SJCRH30 (cell line): ENCODE measurements at regions not wholly inside any gene's neighbourhood (a gene's known extent, or its start where the extent isn't known, plus 50 kb on each side); places are given as distances from the start of the nearest gene placed in this dataset.

Source experiments
- DNase-seq, 2 experiments: peaks; one replicate each; pipeline ENCODE4 v3.0.0-alpha.2; 2015 to 2020
- H3K27ac ChIP-seq: fragments of 250-450 bp; sonication (Bioruptor Pico); 2 replicates; pipeline ENCODE4 v1.5.1; 2020; ENCODE audit warnings: mild to moderate bottlenecking, moderate library complexity
- H3K27me3 ChIP-seq: fragments of 250-450 bp; sonication (Bioruptor Pico); 2 replicates; pipeline ENCODE4 v1.5.1; 2020; ENCODE audit warnings: mild to moderate bottlenecking, moderate library complexity
- H3K36me3 ChIP-seq: fragments of 250-450 bp; sonication (Bioruptor Pico); 2 replicates; pipeline ENCODE4 v1.5.1; 2020; ENCODE audit warnings: mild to moderate bottlenecking, moderate library complexity
- H3K4me1 ChIP-seq: fragments of 250-450 bp; sonication (Bioruptor Pico); 2 replicates; pipeline ENCODE4 v1.5.1; 2020; ENCODE audit warnings: mild to moderate bottlenecking, moderate library complexity
- H3K4me3 ChIP-seq: fragments of 250-450 bp; sonication (Bioruptor Pico); 2 replicates; pipeline ENCODE4 v1.5.1; 2020; ENCODE audit warnings: mild to moderate bottlenecking, moderate library complexity
- H3K9me3 ChIP-seq: fragments of 250-450 bp; sonication (Bioruptor Pico); replicated peaks from 2 replicates; pipeline ENCODE4 v1.5.1; 2020; ENCODE audit warnings: mild to moderate bottlenecking, moderate library complexity

DNA sequence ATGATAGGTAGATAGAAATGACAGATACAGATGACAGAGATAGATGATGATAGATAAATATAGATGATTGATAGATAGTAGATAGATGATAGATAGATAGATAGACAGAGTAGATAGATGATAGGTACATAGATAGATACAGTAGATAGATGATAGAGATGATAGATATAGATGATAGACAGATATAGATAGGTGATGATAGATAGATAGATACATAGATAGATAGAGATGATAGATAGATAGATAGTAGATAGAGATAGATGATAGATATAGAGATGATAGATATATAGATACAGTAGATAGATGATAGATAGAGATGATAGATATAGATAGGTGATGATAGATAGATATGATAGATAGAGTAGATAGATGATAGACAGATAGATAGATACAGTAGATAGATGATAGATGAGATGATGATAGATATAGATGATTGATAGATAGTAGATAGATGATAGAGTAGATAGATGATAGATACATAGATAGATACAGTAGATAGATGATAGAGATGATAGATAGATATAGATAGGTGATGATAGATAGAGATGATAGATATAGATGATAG is 95.7 kb upstream of the SMIM23 start:
- no peaks in the 10 kb centered on the region for H3K27me3 ChIP-seq
- DNase-seq, result no peak
- H3K27ac ChIP-seq, result no peak overlapping the region
- H3K9me3 ChIP-seq, result no peaks in the 10 kb centered on the region
- no peaks in the 10 kb centered on the region for H3K36me3 ChIP-seq
- H3K4me1 ChIP-seq, result no peaks in the 10 kb centered on the region
- H3K4me3 ChIP-seq, result no peak overlapping the region

DNA sequence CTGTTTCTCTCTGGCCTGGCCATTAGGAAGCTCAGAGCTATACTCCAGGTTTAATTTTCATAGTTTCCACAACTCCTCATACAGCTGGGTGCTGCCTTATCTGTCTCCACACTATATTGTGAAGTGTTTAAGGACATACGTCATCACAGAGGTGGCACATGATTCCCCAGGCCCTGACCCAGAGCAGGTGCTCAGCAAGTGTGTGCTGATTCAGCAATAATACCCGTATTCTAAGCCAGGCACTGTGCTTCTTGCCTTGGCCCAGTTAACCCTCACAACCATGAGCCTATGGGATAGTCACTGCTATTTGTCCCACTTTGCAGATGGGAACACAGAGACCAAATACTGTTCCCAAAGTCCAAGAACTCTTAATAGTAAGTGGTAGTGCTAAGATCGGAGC is 93.5 kb upstream of the SMIM23 start:
- Histone ChIP-seq H3K36me3 (no peaks in the 10 kb centered on the region), H3K4me1 (no peaks in the 10 kb centered on the region), H3K4me3 (no peak overlapping the region), H3K9me3 (no peaks in the 10 kb centered on the region), H3K27me3 (no peaks in the 10 kb centered on the region), H3K27ac (no peak overlapping the region)
- no peak for DNase-seq

DNA sequence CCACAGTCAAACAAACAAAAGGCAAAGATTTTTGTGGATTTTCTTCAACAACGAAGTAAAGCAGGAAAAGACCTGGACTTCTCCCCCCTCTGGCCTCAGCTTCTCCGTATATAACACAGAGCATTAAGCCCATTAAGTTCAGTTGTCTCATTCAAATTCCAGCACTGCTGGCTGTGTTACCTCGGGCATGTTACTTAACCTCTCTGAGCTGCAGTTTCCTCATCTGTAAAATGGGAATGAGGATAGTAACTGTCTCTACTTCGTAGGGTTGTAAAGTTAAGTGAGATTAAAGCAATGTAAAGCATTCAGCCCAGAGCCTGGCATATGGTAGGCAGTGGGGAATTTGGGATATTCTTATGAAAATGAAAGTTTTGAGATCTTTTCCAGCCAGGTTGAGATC is 92.7 kb upstream of the SMIM23 start:
- Histone ChIP-seq H3K4me1 (no peaks in the 10 kb centered on the region), H3K36me3 (no peaks in the 10 kb centered on the region), H3K4me3 (no peak overlapping the region), H3K27me3 (no peaks in the 10 kb centered on the region), H3K27ac (no peak overlapping the region), H3K9me3 (no peaks in the 10 kb centered on the region)
- DNase-seq, result no peak

DNA sequence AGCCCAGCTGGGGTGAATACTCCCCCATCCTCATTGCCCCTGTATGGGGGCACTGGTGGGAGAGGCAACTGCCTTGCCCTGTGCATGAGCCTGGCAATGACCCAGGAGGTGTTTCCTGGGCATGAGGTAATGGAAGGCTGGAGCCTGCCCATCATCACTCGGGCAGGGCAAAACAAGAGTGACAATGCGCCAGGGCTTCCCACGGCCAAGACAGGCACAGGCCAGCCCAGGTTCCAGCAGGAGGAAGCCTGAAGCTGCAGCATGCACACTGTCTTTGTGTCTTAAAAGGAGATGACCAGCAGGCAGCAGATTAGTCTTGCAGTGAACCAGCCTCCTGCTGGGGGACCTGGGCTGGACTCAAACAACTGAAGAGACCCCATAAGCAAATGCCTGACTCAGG is 92.2 kb upstream of the SMIM23 start:
- H3K36me3 ChIP-seq, result no peaks in the 10 kb centered on the region
- no peak for DNase-seq
- H3K27ac ChIP-seq, result no peak overlapping the region
- no peaks in the 10 kb centered on the region for H3K4me1 ChIP-seq
- H3K9me3 ChIP-seq, result no peaks in the 10 kb centered on the region
- H3K27me3 ChIP-seq, result no peaks in the 10 kb centered on the region
- H3K4me3 ChIP-seq, result no peak overlapping the region

DNA sequence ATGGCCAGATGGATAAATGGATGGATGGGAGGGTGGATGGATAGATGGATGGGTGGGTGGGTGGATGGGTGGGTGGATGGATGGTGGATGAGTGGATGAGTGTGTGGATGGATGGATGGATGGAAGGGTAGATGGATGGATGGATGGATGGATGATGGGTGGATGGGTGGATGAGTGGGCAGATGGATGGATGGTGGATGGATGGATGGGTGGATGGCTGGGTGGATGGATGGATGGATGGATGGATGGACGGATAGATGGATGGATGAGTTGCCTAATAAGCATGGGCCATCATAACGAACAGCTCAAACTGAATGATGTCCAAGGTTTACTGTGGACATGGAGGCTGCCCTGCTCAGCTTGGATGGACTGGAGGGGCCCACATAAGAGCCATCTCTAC is 89.8 kb upstream of the SMIM23 start:
- Histone ChIP-seq H3K4me3 (no peak overlapping the region), H3K27me3 (no peaks in the 10 kb centered on the region), H3K27ac (no peak overlapping the region), H3K36me3 (no peaks in the 10 kb centered on the region), H3K9me3 (no peaks in the 10 kb centered on the region), H3K4me1 (no peaks in the 10 kb centered on the region)
- DNase-seq, result no peak

DNA sequence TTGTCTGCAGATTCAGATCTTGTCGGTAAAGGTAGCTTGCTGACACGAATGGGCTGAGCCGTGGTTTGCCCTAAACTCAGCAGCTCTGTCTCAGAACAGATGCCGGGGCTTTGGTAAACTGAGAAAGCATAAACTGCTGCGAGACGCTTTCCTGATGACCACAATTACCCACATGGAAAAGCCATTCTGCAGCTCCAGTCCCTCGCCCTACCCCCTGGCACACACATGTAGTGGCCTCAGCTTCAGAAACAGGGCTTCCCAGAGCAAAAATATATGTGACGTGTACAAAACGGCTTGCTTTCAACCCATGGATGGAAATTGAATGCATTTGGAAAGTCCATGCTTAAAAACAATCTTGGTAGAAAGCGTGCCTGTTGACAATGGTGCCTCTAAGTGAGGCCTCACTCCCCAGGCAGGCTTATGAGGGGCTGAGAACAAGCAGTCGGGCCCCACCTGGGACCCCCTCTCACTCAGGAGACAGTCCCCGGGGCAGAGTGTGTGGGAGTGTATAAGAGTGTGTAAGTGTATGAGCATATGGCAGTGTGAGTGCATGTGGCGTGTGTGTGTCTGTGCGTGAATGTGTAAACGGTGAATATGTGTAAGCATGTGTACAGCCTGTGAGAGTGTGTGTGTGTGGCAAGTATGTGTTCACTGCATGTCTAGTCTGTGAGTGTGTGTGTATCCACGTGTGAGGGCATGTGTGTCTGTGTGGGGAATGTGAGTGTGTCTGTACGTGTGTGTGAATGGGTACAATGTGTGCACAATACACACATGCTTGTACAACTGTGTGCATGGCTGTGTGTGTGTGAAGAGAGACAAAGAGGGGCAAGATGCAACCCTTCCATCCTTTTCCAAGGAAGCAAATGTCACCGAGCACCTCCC is 88.2 kb upstream of the SMIM23 start:
- H3K4me3 ChIP-seq, result no peak overlapping the region
- H3K4me1 ChIP-seq, result no peaks in the 10 kb centered on the region
- H3K9me3 ChIP-seq, result no peaks in the 10 kb centered on the region
- no peaks in the 10 kb centered on the region for H3K27me3 ChIP-seq
- H3K36me3 ChIP-seq, result no peaks in the 10 kb centered on the region
- DNase-seq, result no peak
- H3K27ac ChIP-seq, result no peak overlapping the region

DNA sequence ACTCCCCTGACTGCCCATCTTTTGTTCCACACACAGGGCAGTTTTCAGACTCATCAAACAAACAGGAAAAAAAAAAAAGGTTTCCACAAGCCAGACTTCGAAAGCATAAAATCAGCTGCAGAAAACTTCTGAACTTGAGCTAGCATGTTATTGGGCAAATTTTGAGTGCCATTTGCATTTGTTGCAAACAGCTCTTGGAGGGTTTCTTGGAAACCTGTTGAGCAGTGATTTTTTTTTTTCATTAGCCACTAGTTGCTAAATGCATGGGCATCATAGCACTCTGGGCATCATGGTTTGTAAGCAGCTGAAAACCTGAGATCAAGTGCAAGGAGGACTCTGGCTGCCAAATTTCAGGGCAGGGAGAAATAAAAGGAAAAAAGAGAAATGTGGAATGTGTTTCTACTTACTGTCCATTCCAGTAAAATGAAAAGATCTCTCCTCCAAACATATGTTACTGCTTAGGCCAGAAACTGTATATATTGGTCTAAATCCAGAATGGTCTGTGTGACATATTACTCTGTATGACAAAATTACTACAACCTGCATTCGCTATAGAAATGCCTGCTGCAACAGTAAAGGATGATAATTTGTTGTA is 85.2 kb upstream of the SMIM23 start:
- Histone ChIP-seq H3K9me3 (no peaks in the 10 kb centered on the region), H3K36me3 (no peaks in the 10 kb centered on the region), H3K27me3 (no peaks in the 10 kb centered on the region), H3K4me3 (no peak overlapping the region), H3K27ac (no peak overlapping the region), H3K4me1 (no peaks in the 10 kb centered on the region)
- no peak for DNase-seq

DNA sequence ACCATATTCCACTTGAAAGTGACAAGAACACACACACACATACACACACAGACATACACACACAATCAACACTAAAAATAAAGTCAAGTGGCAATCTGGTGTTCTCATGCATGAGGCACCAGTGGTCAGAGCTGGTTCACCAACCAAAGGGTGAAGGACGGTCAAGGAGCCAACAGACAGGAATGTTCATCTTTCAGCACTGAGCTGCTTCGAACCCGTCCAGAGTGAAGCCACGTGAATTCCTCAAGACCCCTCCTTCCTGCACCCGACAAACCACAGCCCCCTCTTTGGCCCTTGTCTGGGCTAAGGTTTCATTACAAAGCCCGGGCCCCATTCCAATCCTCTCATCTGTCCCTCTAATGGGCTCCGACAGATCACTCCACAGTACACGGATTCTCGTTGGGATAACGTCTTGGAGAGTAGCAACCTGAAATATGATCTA is 84.5 kb upstream of the SMIM23 start:
- Histone ChIP-seq H3K27ac (no peak overlapping the region), H3K4me1 (no peaks in the 10 kb centered on the region), H3K4me3 (no peak overlapping the region), H3K36me3 (no peaks in the 10 kb centered on the region), H3K27me3 (no peaks in the 10 kb centered on the region), H3K9me3 (no peaks in the 10 kb centered on the region)
- DNase-seq, result no peak

DNA sequence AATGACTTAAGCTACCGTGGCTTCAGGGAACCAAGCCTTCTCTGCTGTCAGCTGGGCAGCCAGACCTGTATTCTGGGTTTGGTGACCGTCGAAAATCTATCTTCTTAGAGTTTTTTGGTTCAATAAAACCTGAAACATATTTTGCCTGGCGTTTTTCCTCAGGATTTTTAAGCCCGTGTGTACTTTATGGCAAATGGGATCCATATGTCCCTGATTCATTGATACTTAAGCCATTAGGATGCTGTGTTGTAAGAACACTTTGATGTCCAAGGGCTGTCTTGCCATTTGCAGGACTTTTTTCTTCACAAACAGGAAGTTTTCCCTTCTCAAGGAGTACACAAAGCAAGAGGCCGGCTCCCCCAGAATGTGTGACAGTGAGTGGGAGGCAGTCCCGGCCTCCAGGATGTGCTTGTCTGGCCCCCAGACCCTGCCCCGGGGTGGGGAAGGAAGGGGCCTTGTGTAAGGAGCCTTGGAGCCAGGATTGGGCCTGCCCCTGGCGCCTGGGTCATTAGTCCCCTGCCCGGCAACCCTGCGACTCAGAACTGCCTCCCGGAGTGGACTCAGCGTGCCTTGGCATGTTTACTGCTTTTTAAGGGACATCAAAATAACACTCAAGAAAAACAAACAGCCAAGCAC is 83.4 kb upstream of the SMIM23 start:
- no peaks in the 10 kb centered on the region for H3K4me1 ChIP-seq
- H3K36me3 ChIP-seq, result no peaks in the 10 kb centered on the region
- no peak overlapping the region for H3K27ac ChIP-seq
- no peaks in the 10 kb centered on the region for H3K27me3 ChIP-seq
- no peaks in the 10 kb centered on the region for H3K9me3 ChIP-seq
- no peak overlapping the region for H3K4me3 ChIP-seq
- no peak for DNase-seq

DNA sequence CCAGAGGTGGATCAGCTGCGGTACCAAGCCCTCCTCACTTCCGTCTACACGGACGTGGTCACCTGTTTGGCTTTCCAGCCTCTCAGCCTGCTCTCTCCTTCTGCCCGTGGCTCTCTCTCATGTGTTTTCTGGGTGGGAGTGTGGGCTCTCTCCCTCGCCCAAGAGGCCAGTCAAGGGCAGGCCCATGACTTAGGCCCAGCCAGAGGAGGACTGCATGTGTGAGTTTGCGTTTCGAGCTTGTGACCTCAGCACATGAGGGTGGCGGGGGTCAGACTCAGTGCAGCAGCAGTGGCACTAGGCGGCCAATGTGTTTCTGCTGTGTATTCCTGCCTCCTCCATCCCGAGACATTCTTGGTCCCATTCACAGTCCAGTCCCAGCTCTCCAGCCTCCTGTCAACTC is 82.5 kb upstream of the SMIM23 start:
- H3K36me3 ChIP-seq, result no peaks in the 10 kb centered on the region
- H3K27ac ChIP-seq, result no peak overlapping the region
- H3K4me3 ChIP-seq, result no peak overlapping the region
- H3K9me3 ChIP-seq, result no peaks in the 10 kb centered on the region
- no peaks in the 10 kb centered on the region for H3K4me1 ChIP-seq
- DNase-seq, result no peak
- H3K27me3 ChIP-seq, result no peaks in the 10 kb centered on the region

DNA sequence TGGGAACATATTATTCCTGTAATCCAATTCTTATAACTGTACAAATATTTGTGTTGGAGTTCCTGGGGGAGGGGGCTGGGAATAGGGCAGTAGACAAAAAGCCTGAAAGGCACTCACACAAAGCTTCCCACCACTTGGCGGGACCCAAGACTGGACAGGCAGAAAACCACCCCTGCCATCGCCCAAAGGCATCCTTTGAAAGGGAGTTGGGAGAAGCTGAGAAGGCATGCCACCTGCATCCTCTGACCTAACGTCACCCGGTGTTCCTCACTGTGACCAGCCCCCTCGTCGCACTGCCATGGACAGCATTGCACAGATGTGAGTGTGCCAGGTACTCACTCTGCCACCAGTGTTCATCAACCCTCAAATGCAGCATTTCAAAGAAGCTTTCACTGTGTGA is 80.6 kb upstream of the SMIM23 start:
- Histone ChIP-seq H3K9me3 (no peaks in the 10 kb centered on the region), H3K4me3 (no peak overlapping the region), H3K36me3 (no peaks in the 10 kb centered on the region), H3K4me1 (no peaks in the 10 kb centered on the region), H3K27ac (no peak overlapping the region), H3K27me3 (no peaks in the 10 kb centered on the region)
- no peak for DNase-seq

DNA sequence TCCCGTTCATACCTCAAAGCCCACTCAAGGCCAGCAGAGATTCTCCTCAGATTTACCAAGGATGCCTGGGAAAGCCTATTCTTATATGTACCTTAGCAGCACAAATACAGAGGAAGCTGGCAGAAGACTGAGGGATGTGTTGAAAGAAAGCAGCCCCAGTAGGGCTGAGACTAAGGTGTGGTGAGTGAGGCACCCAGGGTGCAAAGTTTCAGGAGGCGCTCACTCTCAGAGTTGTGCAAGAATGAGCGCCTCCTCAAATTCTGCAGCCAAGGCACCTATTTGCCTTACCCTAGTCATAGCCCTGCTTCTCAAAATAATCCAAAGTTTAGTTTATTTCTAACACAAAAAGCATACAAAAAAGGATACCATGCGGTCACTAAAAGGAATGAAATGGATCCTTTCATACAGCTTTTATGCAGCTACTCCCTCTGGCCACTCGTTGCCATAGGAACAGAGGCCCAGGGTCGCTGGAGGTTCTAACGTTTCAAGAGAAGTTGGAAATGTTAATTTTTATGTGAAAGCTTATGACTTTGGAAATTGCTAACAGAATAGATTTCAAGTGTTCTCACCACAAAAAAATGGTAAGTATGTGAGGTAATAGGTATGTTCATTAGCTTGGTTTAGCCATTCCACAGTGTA is 79.7 kb upstream of the SMIM23 start:
- no peak for DNase-seq
- no peaks in the 10 kb centered on the region for H3K27me3 ChIP-seq
- H3K9me3 ChIP-seq, result no peaks in the 10 kb centered on the region
- no peak overlapping the region for H3K27ac ChIP-seq
- no peaks in the 10 kb centered on the region for H3K4me1 ChIP-seq
- no peaks in the 10 kb centered on the region for H3K36me3 ChIP-seq
- no peak overlapping the region for H3K4me3 ChIP-seq

DNA sequence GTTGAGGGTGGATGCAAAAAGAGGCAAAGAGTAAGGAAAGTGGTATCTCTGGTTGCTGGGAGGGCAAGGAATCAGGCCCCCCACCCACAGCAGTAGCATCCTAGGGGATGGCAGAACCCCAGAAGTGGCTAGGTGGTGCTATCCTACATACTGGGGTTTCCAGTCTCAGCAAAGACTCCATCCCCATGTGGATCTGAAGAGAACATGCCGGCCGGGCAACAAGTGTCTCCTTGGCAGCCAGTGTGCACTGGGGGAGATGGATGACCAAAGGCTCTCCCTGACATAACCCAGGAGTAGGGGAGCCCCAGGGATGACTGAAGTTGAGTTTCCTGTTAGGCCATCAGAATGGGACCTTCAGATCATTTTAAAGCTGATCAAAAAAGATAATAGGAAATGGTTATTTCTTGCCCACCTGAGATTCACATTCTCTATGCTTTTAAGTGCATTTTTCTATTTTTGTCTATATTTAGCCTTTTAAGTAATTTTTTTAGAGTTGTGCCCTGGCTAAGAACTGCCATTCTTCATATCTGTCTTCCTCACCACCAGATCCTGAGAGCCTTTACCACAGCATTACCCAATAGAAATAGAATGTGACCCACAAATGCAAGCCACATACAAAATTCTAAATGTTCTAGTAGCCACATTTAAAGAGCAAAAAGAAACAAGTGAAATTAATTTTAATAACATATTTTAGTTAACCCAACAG is 78.7 kb upstream of the SMIM23 start:
- no peak overlapping the region for H3K4me3 ChIP-seq
- DNase-seq, result no peak
- no peaks in the 10 kb centered on the region for H3K36me3 ChIP-seq
- H3K27ac ChIP-seq, result no peak overlapping the region
- H3K4me1 ChIP-seq, result no peaks in the 10 kb centered on the region
- H3K9me3 ChIP-seq, result no peaks in the 10 kb centered on the region
- H3K27me3 ChIP-seq, result no peaks in the 10 kb centered on the region

DNA sequence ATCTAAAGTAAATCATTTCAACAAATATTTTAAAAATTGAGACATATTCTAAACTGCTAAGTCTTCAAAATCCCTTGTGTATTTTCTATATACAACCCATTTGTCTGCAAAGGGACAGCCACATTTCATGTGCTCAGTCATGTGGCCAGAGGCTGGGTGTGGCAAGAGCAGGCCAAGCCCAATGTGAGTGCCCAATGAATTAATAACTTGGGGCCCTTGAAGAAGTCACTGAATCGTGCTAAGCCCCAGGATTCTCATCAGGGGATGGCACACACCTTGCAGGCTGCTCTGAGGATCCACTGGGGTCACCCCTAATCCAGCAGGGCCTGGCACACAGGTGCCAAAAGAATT is 78.2 kb upstream of the SMIM23 start:
- no peaks in the 10 kb centered on the region for H3K36me3 ChIP-seq
- H3K27ac ChIP-seq, result no peak overlapping the region
- H3K27me3 ChIP-seq, result no peaks in the 10 kb centered on the region
- no peak overlapping the region for H3K4me3 ChIP-seq
- H3K9me3 ChIP-seq, result no peaks in the 10 kb centered on the region
- H3K4me1 ChIP-seq, result no peaks in the 10 kb centered on the region
- no peak for DNase-seq
